GM23338 (cell line): ENCODE measurements at regions not wholly inside any gene's neighbourhood (a gene's known extent, or its start where the extent isn't known, plus 50 kb on each side); places are given as distances from the start of the nearest gene placed in this dataset.
A peak's percentile ranks its signal among the peaks of the same experiment; 100 is the strongest.

Experiments
- ATAC-seq: fragments of 200-7000 bp; cut with Tn5 transposase; 3 replicates; pipeline ENCODE4 v1.9.1; 2020
- DNase-seq: peaks from one replicate; pipeline ENCODE4 v3.0.0-alpha.2; 2015; ENCODE audit warnings: low spot score
- H2AFZ ChIP-seq: fragments of 200-600 bp; sonication (generic); 2 replicates; pipeline ENCODE4 v1.8.0; 2016; ENCODE audit warnings: antibody characterized with exemption, mild to moderate bottlenecking, moderate library complexity
- H3F3A ChIP-seq: fragments of 200-600 bp; sonication (generic); replicated peaks from 2 replicates; pipeline ENCODE4 v1.8.0; 2017; ENCODE audit warnings: antibody characterized with exemption, mixed run types, low read depth
- H3K27ac ChIP-seq: fragments of 200-600 bp; sonication (generic); 2 replicates; pipeline ENCODE4 v1.6.1; 2016; ENCODE audit warnings: low read depth
- H3K27me3 ChIP-seq: fragments of 200-600 bp; sonication (generic); 2 replicates; pipeline ENCODE4 v1.8.0; 2016; ENCODE audit warnings: mild to moderate bottlenecking, mixed run types, moderate library complexity; ENCODE audit not compliant: insufficient read depth
- H3K36me3 ChIP-seq: fragments of 200-600 bp; sonication (generic); 2 replicates; pipeline ENCODE4 v1.8.0; 2016; ENCODE audit warnings: mild to moderate bottlenecking; ENCODE audit not compliant: insufficient read depth
- H3K4me1 ChIP-seq: fragments of 200-600 bp; sonication (generic); 2 replicates; pipeline ENCODE4 v1.8.0; 2016; ENCODE audit warnings: mild to moderate bottlenecking, moderate library complexity; ENCODE audit not compliant: insufficient read depth
- H3K4me2 ChIP-seq: fragments of 200-600 bp; sonication (generic); 2 replicates; pipeline ENCODE4 v1.7.1; 2017; ENCODE audit warnings: mixed run types
- H3K4me3 ChIP-seq: fragments of 200-600 bp; sonication (generic); 2 replicates; pipeline ENCODE4 v1.6.1; 2016; ENCODE audit warnings: mixed run types
- H3K79me2 ChIP-seq: fragments of 200-600 bp; sonication (generic); replicated peaks from 2 replicates; pipeline ENCODE4 v1.8.0; 2017; ENCODE audit warnings: mild to moderate bottlenecking; ENCODE audit not compliant: insufficient read depth
- H3K9me2 ChIP-seq: fragments of 200-600 bp; sonication (generic); 2 replicates; pipeline ENCODE4 v1.8.0; 2017; ENCODE audit not compliant: insufficient read depth
- H4K20me1 ChIP-seq: fragments of 200-600 bp; sonication (generic); replicated peaks from 2 replicates; pipeline ENCODE4 v1.8.0; 2017; ENCODE audit warnings: mild to moderate bottlenecking; ENCODE audit not compliant: insufficient read depth
- H3K27ac Mint-ChIP-seq: 2 replicates; pipeline ENCODE4 v1.8.0; 2020; ENCODE audit warnings: inconsistent platforms, mild to moderate bottlenecking, moderate library complexity, mixed read lengths
- H3K27me3 Mint-ChIP-seq: 3 replicates; pipeline ENCODE4 v1.8.0; 2022; ENCODE audit warnings: low read depth, mild to moderate bottlenecking, moderate library complexity, mixed read lengths, inconsistent platforms; ENCODE audit not compliant: insufficient read depth, poor library complexity
- H3K36me3 Mint-ChIP-seq: 3 replicates; pipeline ENCODE4 v1.8.0; 2021; ENCODE audit warnings: low read depth, mild to moderate bottlenecking, inconsistent platforms, moderate library complexity, mixed read lengths
- H3K4me1 Mint-ChIP-seq: 3 replicates; pipeline ENCODE4 v1.8.0; 2020; ENCODE audit warnings: mild to moderate bottlenecking, inconsistent platforms, mixed read lengths
- H3K4me3 Mint-ChIP-seq: 3 replicates; pipeline ENCODE4 v1.8.0; 2021; ENCODE audit warnings: moderate library complexity, mild to moderate bottlenecking, inconsistent platforms, mixed read lengths
- H3K9me3 Mint-ChIP-seq: 3 replicates; pipeline ENCODE4 v1.8.0; 2020; ENCODE audit warnings: moderate library complexity, mild to moderate bottlenecking, inconsistent platforms, mixed read lengths
- CTCF ChIP-seq, 2 experiments: fragments of 200-600 bp in 1 of 2; sonication (generic) in 1 of 2; conservative IDR thresholded peaks; 2 replicates each; pipeline versions ENCODE4 v1.5.1 to v1.6.1; 2016 to 2017; ENCODE audit warnings: antibody characterized with exemption in 2 of 2, low read depth in 2 of 2, mild to moderate bottlenecking in 2 of 2, moderate library complexity in 1 of 2
- ZNF462 ChIP-seq: fragments of 250-450 bp; sonication (Bioruptor Pico); IDR thresholded peaks from 2 replicates; pipeline ENCODE4 v1.5.0; 2020; ENCODE audit warnings: mild to moderate bottlenecking, moderate library complexity

- TF ChIP-seq ZNF462 (CRISPR knock-in tag) (no peak), CTCF (conservative IDR thresholded peaks at IDR 0.05; ENCODE audit: low read depth in 2 of 2) (peak in 1 of 2 experiments; percentile 24; a peak in 1 of 4 replicates)
- Histone ChIP-seq H3K9me2 (0 out of 2 replicates have a peak, but pooled peaks cover 3% of the 10 kb centered on the region), H3F3A (no peaks in the 10 kb centered on the region), H3K4me2 (no peak overlapping the region), H3K4me3 (no peak overlapping the region), H4K20me1 (no peaks in the 10 kb centered on the region; the same call in 1 of the 2 replicates), H3K4me1 (no peaks in the 10 kb centered on the region), H3K36me3 (no peaks in the 10 kb centered on the region), H3K79me2 (no peaks in the 10 kb centered on the region), H3K27ac (no peak overlapping the region), H3K27me3 (no peaks in the 10 kb centered on the region), H2AFZ (no peak overlapping the region)
- DNase-seq (peak; percentile 30), ATAC-seq (peak; percentile 77)
- peaks cover 10% of the 10 kb centered on the region for H3K4me1 Mint-ChIP-seq
- H3K36me3 Mint-ChIP-seq: no peaks in the 10 kb centered on the region
- no peak overlapping the region; the same call in 1 of the 2 replicates for H3K27ac Mint-ChIP-seq
- no peaks in the 10 kb centered on the region for H3K9me3 Mint-ChIP-seq
- peaks cover 5% of the 10 kb centered on the region for H3K27me3 Mint-ChIP-seq
- no peak overlapping the region for H3K4me3 Mint-ChIP-seq
Measured at GRCh38 chr13:107238262-107238981, 670.5 kb upstream of the ARGLU1 start.
